HG03175 (cell line): ENCODE measurements at regions not wholly inside any gene's neighbourhood (a gene's known extent, or its start where the extent isn't known, plus 50 kb on each side); places are given as distances from the start of the nearest gene placed in this dataset.
A peak's percentile ranks its signal among the peaks of the same experiment; 100 is the strongest.

Experiments
- ATAC-seq: cut with Tn5 transposase; IDR thresholded peaks from one replicate; pipeline ENCODE4 v1.9.1; 2021; ENCODE audit warnings: mild to moderate bottlenecking, moderate library complexity; ENCODE audit not compliant: unreplicated experiment

- ATAC-seq, result no peak
Observed at GRCh38 chr12:25058012-25058411, 109.1 kb upstream of the BCAT1 start.

GRCh38 chr12:25056486-25057130 lies 107.7 kb upstream of the BCAT1 start:
- ATAC-seq, result peak; percentile 15

GRCh38 chr12:25056011-25056410 lies 107.1 kb upstream of the BCAT1 start:
- ATAC-seq, result no peak

GRCh38 chr12:25054783-25055144 lies 105.9 kb upstream of the BCAT1 start:
- no peak for ATAC-seq

GRCh38 chr12:25054076-25054782 lies 105.3 kb upstream of the BCAT1 start:
- no peak for ATAC-seq

GRCh38 chr12:25052914-25053211 lies 104.0 kb upstream of the BCAT1 start:
- no peak for ATAC-seq

- ATAC-seq, result peak; percentile 74
Observed at GRCh38 chr12:25052196-25052913, 103.5 kb upstream of the BCAT1 start.

- ATAC-seq, result peak; percentile 65
Observed at GRCh38 chr12:25051656-25052195, 102.8 kb upstream of the BCAT1 start.

GRCh38 chr12:25051171-25051570 lies 102.3 kb upstream of the BCAT1 start:
- ATAC-seq, result no peak

- ATAC-seq, result no peak
Observed at GRCh38 chr12:25045869-25046268, 97.0 kb upstream of the BCAT1 start.

- ATAC-seq, result peak; percentile 92
Observed at GRCh38 chr12:25041006-25041741, 92.3 kb upstream of the BCAT1 start.

- ATAC-seq, result no peak
Observed at GRCh38 chr12:25040593-25040992, 91.7 kb upstream of the BCAT1 start.

GRCh38 chr12:25034676-25035075 lies 85.8 kb upstream of the BCAT1 start:
- no peak for ATAC-seq

- ATAC-seq, result no peak
Observed at GRCh38 chr12:25025951-25026490, 77.1 kb upstream of the BCAT1 start.

- no peak for ATAC-seq
Observed at GRCh38 chr12:25025260-25025659, 76.4 kb upstream of the BCAT1 start.

GRCh38 chr12:25023808-25024207 lies 74.9 kb upstream of the BCAT1 start:
- peak; percentile 53 for ATAC-seq

GRCh38 chr12:25020621-25021243 lies 71.8 kb upstream of the BCAT1 start:
- peak; percentile 92 for ATAC-seq

- no peak for ATAC-seq
Observed at GRCh38 chr12:25018146-25018545, 69.2 kb upstream of the BCAT1 start.

GRCh38 chr12:25017336-25017735 lies 68.4 kb upstream of the BCAT1 start:
- ATAC-seq, result no peak

GRCh38 chr12:25014961-25015360 lies 66.1 kb upstream of the BCAT1 start:
- no peak for ATAC-seq

GRCh38 chr12:25013061-25013460 lies 64.2 kb upstream of the BCAT1 start:
- no peak for ATAC-seq
